Natural killer cell (primary cell): ENCODE measurements at regions not wholly inside any gene's neighbourhood (a gene's known extent, or its start where the extent isn't known, plus 50 kb on each side); places are given as distances from the start of the nearest gene placed in this dataset.

Experiments
- ATAC-seq, 3 donors: fragments of 150-1000 bp in 2 of 3; fragments of 200-7000 bp in 1 of 3; cut with Tn5 transposase; 1 replicate in 1 of 3; 2 replicates in 2 of 3; pipeline ENCODE4 v1.10.0; 2021; ENCODE audit warnings: mild to moderate bottlenecking in 2 of 3, moderate library complexity in 2 of 3
- DNase-seq, 2 donors: peaks; one replicate each; pipeline versions ENCODE4 v3.0.0 to v3.0.0-alpha.2; 2013 to 2021; ENCODE audit warnings: mixed read lengths in 1 of 2
- H3K27ac ChIP-seq: one replicate; pipeline ENCODE4 v1.5.1; 2013; ENCODE audit warnings: mild to moderate bottlenecking, low read length
- H3K27me3 ChIP-seq: one replicate; pipeline ENCODE4 v1.6.1; 2013; ENCODE audit warnings: low read length; ENCODE audit not compliant: control insufficient read depth, insufficient read depth
- H3K36me3 ChIP-seq: one replicate; pipeline ENCODE4 v1.6.1; 2013; ENCODE audit warnings: low read length; ENCODE audit not compliant: control insufficient read depth, insufficient read depth
- H3K4me1 ChIP-seq: one replicate; pipeline ENCODE4 v1.6.1; 2013; ENCODE audit warnings: low read length; ENCODE audit not compliant: control insufficient read depth, insufficient read depth
- H3K4me3 ChIP-seq: one replicate; pipeline ENCODE4 v1.5.1; 2013; ENCODE audit warnings: low read length
- H3K9me3 ChIP-seq: one replicate; pipeline ENCODE4 v1.6.1; 2013; ENCODE audit warnings: low read length; ENCODE audit not compliant: control insufficient read depth, insufficient read depth
- H3K27ac Mint-ChIP-seq, 2 donors: one replicate each; pipeline ENCODE4 v1.8.0; 2022; ENCODE audit warnings: mild to moderate bottlenecking in 2 of 2, mixed read lengths in 2 of 2, moderate library complexity in 1 of 2
- H3K27me3 Mint-ChIP-seq, 2 donors: one replicate each; pipeline ENCODE4 v1.8.0; 2022; ENCODE audit warnings: low read depth in 2 of 2, mixed read lengths in 2 of 2
- H3K36me3 Mint-ChIP-seq: one replicate; pipeline ENCODE4 v1.8.0; 2022; ENCODE audit warnings: mixed read lengths
- H3K4me1 Mint-ChIP-seq, 2 donors: one replicate each; pipeline ENCODE4 v1.8.0; 2022; ENCODE audit warnings: mixed read lengths in 2 of 2
- H3K4me3 Mint-ChIP-seq: one replicate; pipeline ENCODE4 v1.8.0; 2022; ENCODE audit warnings: mild to moderate bottlenecking, moderate library complexity, mixed read lengths
- H3K9me3 Mint-ChIP-seq, 2 donors: one replicate each; pipeline ENCODE4 v1.8.0; 2022; ENCODE audit warnings: mixed read lengths in 2 of 2
- CTCF ChIP-seq: fragments of 200-600 bp; IDR thresholded peaks from one replicate; pipeline ENCODE4 v1.8.0; 2022; ENCODE audit warnings: antibody characterized with exemption
- WGBS: methylation state at CpG from one replicate; pipeline ENCODE4 v1.1.7; 2013; ENCODE audit warnings: missing lambda C conversion rate; ENCODE audit not compliant: insufficient coverage; 5-methylcytosine and 5-hydroxymethylcytosine counted together
- intact Hi-C: fragments of 100-400 bp; cut with micrococcal nuclease; formaldehyde crosslinking; loops from one replicate; pipeline ENCODE4 v1.14.2; 2022

GRCh38 chr5:53338971-53339370, 141.5 kb upstream of the FST start:
- Histone ChIP-seq H3K36me3 (no peaks in the 10 kb centered on the region), H3K4me3 (no peak overlapping the region), H3K27ac (no peak overlapping the region), H3K9me3 (no peaks in the 10 kb centered on the region), H3K4me1 (no peaks in the 10 kb centered on the region), H3K27me3 (no peaks in the 10 kb centered on the region)
- Mint-ChIP-seq H3K9me3 (peaks cover 0 to 6% of the 10 kb centered on the region in 2 donors), H3K27me3 (no peaks in the 10 kb centered on the region), H3K4me3 (no peak overlapping the region), H3K4me1 (no peaks in the 10 kb centered on the region), H3K36me3 (no peaks in the 10 kb centered on the region), H3K27ac (no peak overlapping the region)
- no peak for ATAC-seq
- no peak for TF ChIP-seq CTCF
- intact Hi-C loops = no loop called here
- WGBS = 78% methylated on average over 1 of the region's 2 CpGs
- no peak for DNase-seq

GRCh38 chr5:53339962-53340540, 140.4 kb upstream of the FST start:
- intact Hi-C loops = no loop called here
- DNase-seq = no peak

GRCh38 chr5:53340956-53341750, 139.3 kb upstream of the FST start:
- no peak overlapping the region for H3K4me3 ChIP-seq
- no peaks in the 10 kb centered on the region for H3K36me3 ChIP-seq
- intact Hi-C loops = no loop called here
- no peak overlapping the region for H3K27ac ChIP-seq
- Mint-ChIP-seq H3K27me3 (no peaks in the 10 kb centered on the region), H3K4me1 (no peaks in the 10 kb centered on the region), H3K27ac (no peak overlapping the region), H3K4me3 (no peak overlapping the region), H3K36me3 (no peaks in the 10 kb centered on the region), H3K9me3 (peaks cover 0 to 5% of the 10 kb centered on the region in 2 donors)
- DNase-seq (no peak), ATAC-seq (no peak)
- H3K27me3 ChIP-seq = no peaks in the 10 kb centered on the region
- no peaks in the 10 kb centered on the region for H3K9me3 ChIP-seq
- WGBS = 97% methylated on average over 3 of the region's 3 CpGs
- no peak for TF ChIP-seq CTCF
- H3K4me1 ChIP-seq = no peaks in the 10 kb centered on the region

More at GRCh38 chr5:53339962-53340540, 140.4 kb upstream of the FST start:
- Mint-ChIP-seq H3K9me3 (peaks cover 0 to 2% of the 10 kb centered on the region in 2 donors), H3K4me1 (no peaks in the 10 kb centered on the region), H3K27me3 (no peaks in the 10 kb centered on the region), H3K4me3 (no peak overlapping the region), H3K36me3 (no peaks in the 10 kb centered on the region), H3K27ac (no peak overlapping the region)
- no peaks in the 10 kb centered on the region for H3K27me3 ChIP-seq
- H3K9me3 ChIP-seq = no peaks in the 10 kb centered on the region
- TF ChIP-seq CTCF = no peak
- no peak for ATAC-seq
- no peaks in the 10 kb centered on the region for H3K36me3 ChIP-seq
- WGBS = 73% methylated on average over 1 of the region's 2 CpGs
- H3K27ac ChIP-seq = no peak overlapping the region
- H3K4me1 ChIP-seq = no peaks in the 10 kb centered on the region
- no peak overlapping the region for H3K4me3 ChIP-seq

GRCh38 chr5:53342236-53342635, 138.2 kb upstream of the FST start:
- Mint-ChIP-seq H3K4me3 (no peak overlapping the region), H3K27ac (no peak overlapping the region), H3K4me1 (no peaks in the 10 kb centered on the region), H3K9me3 (peaks cover 0 to 6% of the 10 kb centered on the region in 2 donors), H3K27me3 (no peaks in the 10 kb centered on the region), H3K36me3 (no peaks in the 10 kb centered on the region)
- no peaks in the 10 kb centered on the region for H3K9me3 ChIP-seq
- no peak overlapping the region for H3K27ac ChIP-seq
- DNase-seq (no peak), ATAC-seq (no peak)
- TF ChIP-seq CTCF = no peak
- no peaks in the 10 kb centered on the region for H3K4me1 ChIP-seq
- H3K4me3 ChIP-seq = no peak overlapping the region
- H3K36me3 ChIP-seq = no peaks in the 10 kb centered on the region
- H3K27me3 ChIP-seq = no peaks in the 10 kb centered on the region
- intact Hi-C loops = no loop called here
